ENCODE measurements at regions not wholly inside any gene's neighbourhood (a gene's known extent, or its start where the extent isn't known, plus 50 kb on each side); places are given as distances from the start of the nearest gene placed in this dataset.

GRCh38 chr5:60335913-60336312 lies 364.1 kb downstream of the DEPDC1B start:
- no peak for DNase-seq

DNA sequence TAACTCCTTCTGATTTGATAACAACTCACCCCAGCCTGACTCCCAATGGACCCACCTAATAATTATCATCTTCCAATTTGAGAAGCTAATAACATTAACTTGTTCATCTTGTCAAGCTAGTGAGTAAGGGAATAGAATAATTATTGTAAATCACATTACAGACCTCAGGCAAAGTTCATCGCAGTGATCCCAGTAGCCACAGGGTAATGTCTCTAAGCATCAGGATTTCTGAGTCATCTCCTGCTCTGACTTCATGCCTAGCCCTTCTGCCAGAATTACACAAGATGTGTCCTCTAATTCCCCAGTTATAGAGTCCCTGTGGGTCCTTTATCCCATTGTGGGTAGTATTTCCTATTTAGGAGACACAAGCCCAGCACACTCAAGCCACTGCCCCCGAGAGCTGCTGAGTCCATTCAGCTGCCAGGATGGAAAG lies 365.7 kb downstream of the DEPDC1B start:
- no peak for DNase-seq

DNA sequence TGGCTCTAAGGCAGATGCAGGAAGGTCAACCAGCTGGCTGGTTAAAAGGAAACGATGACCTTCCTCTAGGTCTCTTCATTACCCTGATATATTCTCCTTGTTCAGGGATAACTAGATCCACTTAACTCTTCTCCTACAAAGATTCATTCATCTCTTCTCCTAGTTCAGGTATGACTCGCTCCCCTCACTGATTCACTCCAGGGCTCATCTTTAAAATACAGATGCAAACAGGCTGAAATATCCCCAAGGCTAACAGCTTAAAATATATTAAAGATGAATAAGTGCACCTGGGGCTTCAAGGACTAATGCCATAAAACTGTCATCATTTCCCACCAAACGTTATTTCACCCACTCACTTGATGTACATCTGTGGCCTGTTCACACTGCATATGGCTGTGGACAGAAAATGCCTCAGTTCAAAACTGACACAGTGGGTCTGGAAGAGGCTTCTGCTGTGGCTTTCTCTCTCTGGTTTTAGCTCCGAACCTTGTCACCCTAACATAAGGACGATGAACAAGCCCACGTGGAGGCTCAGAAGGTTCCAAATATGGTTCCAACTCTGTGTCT lies 366.9 kb downstream of the DEPDC1B start:
- no peak for DNase-seq

GRCh38 chr5:60332244-60333004 lies 367.5 kb downstream of the DEPDC1B start:
- DNase-seq = no peak

DNA sequence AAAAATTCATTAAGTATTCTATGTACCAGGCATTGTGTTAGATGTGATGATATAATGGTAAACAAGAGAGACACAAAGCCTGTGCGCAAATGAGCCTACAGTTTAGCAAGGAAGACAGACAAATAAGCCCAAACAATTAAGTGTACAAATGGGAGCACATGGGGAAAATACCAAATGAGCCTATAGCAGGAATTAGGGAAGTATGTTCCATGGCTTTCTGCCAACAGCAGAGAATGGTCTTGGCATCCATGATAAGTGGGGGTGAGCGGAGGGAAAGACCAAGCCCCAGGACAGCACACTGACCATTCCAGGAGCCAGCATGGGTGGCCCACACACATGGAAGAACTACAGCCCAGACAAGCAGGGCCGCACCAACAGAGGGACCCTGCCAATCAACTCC lies 369.7 kb downstream of the DEPDC1B start:
- DNase-seq = no peak

GRCh38 chr5:60325870-60326269 lies 374.1 kb downstream of the DEPDC1B start:
- DNase-seq = no peak

- no peak for DNase-seq
Measured at GRCh38 chr5:60323596-60323995, 376.4 kb downstream of the DEPDC1B start.

GRCh38 chr5:60312098-60312497 lies 387.9 kb downstream of the DEPDC1B start:
- DNase-seq = no peak

DNA sequence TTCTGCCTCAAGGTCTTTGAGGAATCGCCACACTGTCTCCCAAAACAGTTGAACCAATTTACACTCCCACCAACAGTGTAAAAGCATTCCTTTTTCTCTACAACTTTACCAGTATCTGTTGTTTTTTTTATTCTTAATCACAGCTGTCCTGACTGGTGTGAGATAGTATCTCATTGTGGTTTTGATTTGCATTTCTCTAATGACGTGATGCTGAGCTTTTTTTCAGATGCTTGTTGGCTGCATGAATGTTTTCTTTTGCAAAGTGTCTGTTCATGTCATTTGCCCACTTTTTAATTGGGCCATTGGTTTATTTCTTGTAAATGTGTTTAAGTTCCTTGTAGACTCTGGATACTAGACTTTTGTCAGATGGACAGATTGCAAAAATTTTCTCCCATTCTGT lies 400.0 kb downstream of the DEPDC1B start:
- no peak for DNase-seq

DNA sequence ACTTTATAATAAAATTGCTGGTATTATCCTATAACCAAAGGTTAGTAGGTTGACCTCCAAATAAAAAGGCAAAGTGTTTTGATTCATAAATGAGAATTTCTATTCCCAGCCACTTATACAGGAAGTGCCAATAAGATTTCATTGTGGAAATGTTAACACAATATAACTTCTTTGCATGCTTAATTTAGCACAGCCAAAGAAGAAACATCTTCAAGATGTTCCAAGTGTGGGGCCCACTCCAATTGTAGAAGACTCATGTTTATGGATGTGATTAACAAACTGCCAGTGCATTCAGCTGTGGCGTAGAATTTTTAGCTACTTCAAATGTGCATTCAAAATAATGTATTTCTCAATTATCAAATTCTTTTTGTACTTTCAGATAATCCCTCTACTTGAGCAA lies 402.3 kb downstream of the DEPDC1B start:
- DNase-seq = no peak

DNA sequence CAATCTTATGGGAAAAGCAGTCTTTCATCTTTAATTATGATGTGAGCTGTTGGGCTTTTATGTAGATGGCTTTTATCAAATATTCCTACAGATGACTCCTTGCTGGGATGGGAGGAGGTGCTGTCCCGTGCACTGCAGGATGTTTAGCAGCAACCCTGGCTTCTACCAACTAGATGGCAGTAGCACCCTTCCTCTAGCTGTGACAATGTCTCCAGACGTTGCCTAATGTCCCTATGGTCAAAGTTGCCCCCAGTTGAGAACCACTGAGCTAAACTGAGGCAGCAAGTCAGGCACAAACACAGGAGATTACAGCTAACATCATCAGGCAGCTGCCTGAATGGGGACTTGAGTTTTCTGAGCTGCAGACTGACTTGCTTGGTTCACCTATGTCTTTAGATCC lies 401.9 kb upstream of the PDE4D start:
- no peak for DNase-seq

- DNase-seq = no peak
Measured at GRCh38 chr5:60293518-60293917, 400.0 kb upstream of the PDE4D start.

GRCh38 chr5:60287174-60287771 lies 393.7 kb upstream of the PDE4D start:
- DNase-seq = peak; percentile 21

GRCh38 chr5:60285910-60286309 lies 392.4 kb upstream of the PDE4D start:
- DNase-seq = no peak

DNA sequence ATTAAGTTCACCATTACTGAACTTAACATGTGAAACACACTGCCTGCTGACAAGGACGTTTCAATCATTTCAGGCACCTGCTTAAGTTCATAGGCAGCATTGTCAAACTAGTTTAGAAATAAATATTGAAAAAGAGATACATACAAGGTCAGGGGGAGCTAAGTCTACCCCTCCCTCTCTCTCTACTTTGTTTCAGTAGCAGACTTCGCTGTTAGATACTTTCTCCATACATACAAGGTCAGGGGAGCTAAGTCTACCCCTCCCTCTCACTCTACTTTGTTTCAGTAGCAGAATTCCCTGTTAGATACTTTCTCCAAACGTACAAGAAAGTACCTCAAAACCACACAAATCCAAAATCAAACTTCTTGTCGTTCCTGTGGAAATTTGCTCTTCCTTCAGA lies 387.4 kb upstream of the PDE4D start:
- DNase-seq = no peak

DNA sequence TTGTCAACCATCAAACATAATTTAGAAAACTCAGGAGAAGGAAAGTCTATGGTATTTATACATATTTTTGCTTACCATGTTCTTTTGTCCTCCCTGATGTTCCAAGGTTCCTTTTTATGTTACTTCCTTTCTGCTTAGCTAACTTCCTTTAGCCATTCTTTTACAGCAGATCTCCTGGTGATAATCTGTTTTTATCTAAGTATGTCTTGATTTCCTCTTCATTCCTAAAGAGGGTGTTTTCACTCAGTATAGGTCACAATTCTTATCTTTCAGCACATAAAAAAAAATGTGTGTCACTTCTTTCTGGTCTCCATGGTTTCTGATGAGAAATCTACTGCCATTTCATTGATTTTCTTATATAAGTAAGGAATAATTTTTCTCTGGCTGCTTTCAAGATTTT lies 384.4 kb upstream of the PDE4D start:
- no peak for DNase-seq

DNA sequence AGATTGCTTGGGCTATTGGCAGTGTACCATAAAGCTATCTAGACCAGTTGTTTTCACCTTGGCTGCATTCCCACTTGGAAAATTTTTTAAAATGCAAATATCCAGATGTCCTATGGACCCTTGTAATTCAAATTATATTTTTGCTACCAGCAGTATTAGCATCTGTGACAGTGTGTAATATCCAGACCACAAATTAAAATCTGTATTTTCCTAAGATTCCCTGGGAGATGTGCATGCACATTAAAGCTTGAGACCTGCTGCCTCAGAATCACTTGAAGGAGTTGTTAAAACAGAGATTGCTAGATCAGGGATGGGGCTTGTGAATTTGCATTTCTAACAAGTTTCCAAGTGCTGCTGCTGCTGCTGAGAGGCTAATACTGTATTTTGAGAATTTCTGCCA lies 381.2 kb upstream of the PDE4D start:
- DNase-seq = no peak

DNA sequence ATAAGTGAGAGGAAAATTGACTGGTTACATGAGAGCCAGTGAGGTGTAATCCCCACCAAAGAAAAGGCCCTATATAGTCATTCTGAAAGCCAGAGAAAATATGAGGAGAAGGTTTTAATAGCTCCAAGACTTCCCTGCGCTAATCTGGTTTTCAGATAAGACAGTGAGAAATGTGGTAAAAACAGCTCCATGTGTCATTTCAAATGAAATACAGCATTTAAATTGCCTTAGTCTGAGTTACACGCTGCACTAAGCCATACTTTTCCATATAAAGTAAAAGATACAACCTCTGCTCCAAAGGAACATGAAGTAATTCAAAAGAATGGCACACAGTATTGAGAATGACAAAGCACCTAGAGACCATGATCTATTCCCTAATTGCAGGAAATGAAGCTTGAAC lies 378.0 kb upstream of the PDE4D start:
- DNase-seq = no peak

DNA sequence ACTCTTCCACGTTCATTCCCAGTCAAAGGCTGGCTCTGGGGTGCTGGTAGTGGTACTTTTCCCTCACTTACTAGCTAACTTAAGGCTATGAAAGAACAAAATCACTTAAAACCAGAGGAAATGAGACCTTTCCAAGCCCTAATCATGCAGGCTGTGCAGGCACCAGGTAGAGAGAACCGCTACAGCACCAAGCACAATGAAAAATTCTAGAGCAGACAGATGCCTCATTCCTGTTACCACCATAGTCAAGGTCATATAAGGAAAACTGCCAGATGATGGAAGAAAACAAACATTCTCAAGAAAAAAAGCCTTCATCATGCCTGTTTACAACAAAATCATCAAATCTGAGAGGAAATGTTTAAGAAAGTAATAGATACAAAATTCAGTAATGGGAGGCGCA lies 374.4 kb upstream of the PDE4D start:
- DNase-seq = no peak

- DNase-seq = no peak
Measured at GRCh38 chr5:60263346-60263745, 369.8 kb upstream of the PDE4D start.

- no peak for DNase-seq
Measured at GRCh38 chr5:60262576-60263295, 369.2 kb upstream of the PDE4D start.

DNA sequence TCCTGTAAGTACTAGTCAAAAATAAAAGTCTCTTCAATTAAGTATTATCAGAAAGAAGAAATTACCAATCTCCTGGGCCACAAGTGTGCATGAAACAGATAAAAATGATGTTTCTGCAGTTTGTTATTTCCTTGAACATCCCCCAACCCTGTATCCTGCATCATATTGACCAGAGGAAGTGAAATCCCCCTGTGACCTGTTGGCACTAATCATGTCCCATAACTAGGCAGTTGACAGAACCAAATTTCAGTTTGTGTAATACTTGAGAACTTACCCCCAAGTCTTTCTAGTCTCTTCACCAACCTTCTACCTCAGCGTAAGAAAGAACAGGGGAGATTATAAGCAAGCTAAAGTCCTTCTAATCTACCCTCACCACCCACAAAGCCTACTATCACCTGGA lies 368.2 kb upstream of the PDE4D start:
- DNase-seq = no peak

- no peak for DNase-seq
Measured at GRCh38 chr5:60260658-60261057, 367.1 kb upstream of the PDE4D start.

All from left kidney (tissue), 1 donor.